ENCODE measurements at regions not wholly inside any gene's neighbourhood (a gene's known extent, or its start where the extent isn't known, plus 50 kb on each side); places are given as distances from the start of the nearest gene placed in this dataset.

- no peak for TF ChIP-seq CTCF (IDR thresholded peaks at IDR 0.05; ENCODE audit: low read length)
- TF ChIP-seq EZH2phosphoT487 (IDR thresholded peaks at IDR 0.05; ENCODE audit: low read length) = no peak
These were observed 897.8 kb downstream of the SORCS3 start for GRCh38 chr10:105538874-105539273.

All from MM.1S (cell line).